ENCODE measurements at regions not wholly inside any gene's neighbourhood (a gene's known extent, or its start where the extent isn't known, plus 50 kb on each side); places are given as distances from the start of the nearest gene placed in this dataset.

- H3K4me3 ChIP-seq = no peak overlapping the region
- CTCF ChIA-PET = no interaction called here
- no peaks in the 10 kb centered on the region for H3K4me1 ChIP-seq
- FAIRE-seq (no peak), DNase-seq (ENCODE audit: low read depth in 1 of 2, low spot score in 1 of 2) (no peak), ATAC-seq (no peak)
- H3K4me2 ChIP-seq = no peak overlapping the region
- H3K27ac ChIP-seq = no peak overlapping the region
- H3K9me3 ChIP-seq = no peaks in the 10 kb centered on the region
- TF ChIP-seq ZSCAN20 (CRISPR knock-in tag; IDR thresholded peaks at IDR 0.05) (no peak), E2F6 (IDR thresholded peaks at IDR 0.05; ENCODE audit: borderline replicate concordance, low read depth) (no peak), MAFK (IDR thresholded peaks at IDR 0.05; ENCODE audit: partially characterized antibody) (no peak), RNF2 (IDR thresholded peaks at IDR 0.05; ENCODE audit: borderline replicate concordance, low read depth) (no peak), USF2 (IDR thresholded peaks at IDR 0.05) (no peak), FOSB (CRISPR knock-in tag; IDR thresholded peaks at IDR 0.05) (no peak), ESRRA (IDR thresholded peaks at IDR 0.05; ENCODE audit: borderline replicate concordance, low read length) (no peak), CHD2 (IDR thresholded peaks at IDR 0.05; ENCODE audit: low read length, partially characterized antibody) (no peak)
- 2% methylated on average over 2 of the region's 2 CpGs for WGBS (ENCODE audit: missing lambda C conversion rate)
- POLR2A ChIA-PET = no interaction called here
Measured at GRCh38 chr12:24555730-24556129, 393.2 kb downstream of the BCAT1 start.

GRCh38 chr12:24554612-24555295, 394.1 kb downstream of the BCAT1 start:
- H3K4me3 ChIP-seq = no peak overlapping the region
- no peaks in the 10 kb centered on the region for H3K4me1 ChIP-seq
- 23% methylated on average over 11 of the region's 11 CpGs for WGBS (ENCODE audit: missing lambda C conversion rate)
- FAIRE-seq (no peak), DNase-seq (ENCODE audit: low read depth in 1 of 2, low spot score in 1 of 2) (no peak), ATAC-seq (no peak)
- H3K4me2 ChIP-seq = no peak overlapping the region
- H3K27ac ChIP-seq = no peak overlapping the region
- TF ChIP-seq FOSL2 (IDR thresholded peaks at IDR 0.05) (no peak), FOSL2 (CRISPR knock-in tag; IDR thresholded peaks at IDR 0.05) (no peak), TP53 (CRISPR knock-in tag; IDR thresholded peaks at IDR 0.05) (no peak), PBX3 (IDR thresholded peaks at IDR 0.05) (no peak), ESRRA (IDR thresholded peaks at IDR 0.05; ENCODE audit: borderline replicate concordance, low read length) (no peak), HES2 (IDR thresholded peaks at IDR 0.05) (no peak), HEYL (CRISPR knock-in tag; IDR thresholded peaks at IDR 0.05) (no peak), JUNB (IDR thresholded peaks at IDR 0.05) (no peak)
- H3K9me3 ChIP-seq = no peaks in the 10 kb centered on the region
- POLR2A ChIA-PET = no interaction called here
- CTCF ChIA-PET = no interaction called here

GRCh38 chr12:24553259-24553658, 395.6 kb downstream of the BCAT1 start:
- WGBS (ENCODE audit: missing lambda C conversion rate) = 4% methylated on average over 3 of the region's 3 CpGs
- TF ChIP-seq HES2 (IDR thresholded peaks at IDR 0.05) (no peak), CHD2 (IDR thresholded peaks at IDR 0.05; ENCODE audit: low read length, partially characterized antibody) (no peak), MAZ (IDR thresholded peaks at IDR 0.05; ENCODE audit: borderline replicate concordance, low read depth, low read length) (no peak), TP53 (CRISPR knock-in tag; IDR thresholded peaks at IDR 0.05) (no peak), ZC3H11A (IDR thresholded peaks at IDR 0.05) (no peak), MAX (IDR thresholded peaks at IDR 0.05) (no peak), ZFP36 (IDR thresholded peaks at IDR 0.05; ENCODE audit: borderline replicate concordance, partially characterized antibody) (no peak), FOSL2 (IDR thresholded peaks at IDR 0.05) (no peak), FOSL2 (CRISPR knock-in tag; IDR thresholded peaks at IDR 0.05) (no peak), E2F6 (IDR thresholded peaks at IDR 0.05; ENCODE audit: borderline replicate concordance, low read depth) (no peak), EHMT2 (IDR thresholded peaks at IDR 0.05; ENCODE audit: low read depth) (no peak), SMC3 (IDR thresholded peaks at IDR 0.05) (no peak), RAD21 (conservative IDR thresholded peaks at IDR 0.05 in 1 of 2, IDR thresholded peaks at IDR 0.05 in 1 of 2) (no peak), KDM1A (IDR thresholded peaks at IDR 0.05; ENCODE audit: low read depth) (no peak)
- H3K9me3 ChIP-seq = no peaks in the 10 kb centered on the region
- CTCF ChIA-PET = interaction anchor here (0.8 to 1.2 kb wide), 2 partner anchors 17 to 25 kb away, joined by 3 read pairs; no protein-coding TSS in a partner anchor
- FAIRE-seq (no peak), DNase-seq (ENCODE audit: low read depth in 1 of 2, low spot score in 1 of 2) (no peak), ATAC-seq (no peak)
- POLR2A ChIA-PET = no interaction called here
- H3K4me2 ChIP-seq = no peak overlapping the region
- H3K4me1 ChIP-seq = no peaks in the 10 kb centered on the region
- no peak overlapping the region for H3K27ac ChIP-seq
- H3K4me3 ChIP-seq = no peak overlapping the region
